ENCODE measurements at regions not wholly inside any gene's neighbourhood (a gene's known extent, or its start where the extent isn't known, plus 50 kb on each side); places are given as distances from the start of the nearest gene placed in this dataset.

DNA sequence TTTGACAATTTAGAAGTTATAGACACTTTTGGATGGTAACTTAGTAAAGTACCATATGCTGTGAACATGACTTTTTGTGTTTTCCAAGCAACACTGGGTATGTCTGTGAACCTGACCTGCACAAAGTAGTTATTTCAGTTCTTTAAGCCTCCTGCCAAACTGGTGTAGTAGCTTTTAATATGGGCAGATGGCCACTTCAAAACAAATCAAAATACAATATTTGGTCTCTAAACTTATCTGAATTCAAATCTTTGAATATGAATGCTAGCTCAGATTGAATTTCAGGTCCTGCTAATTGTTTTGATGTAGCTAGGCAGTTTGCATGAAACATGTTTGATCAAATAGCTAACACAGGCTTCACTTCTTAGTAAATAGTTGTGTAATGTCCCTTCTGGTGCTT lies 1176.7 kb upstream of the CDH9 start:
- TF ChIP-seq, protein P1, sequence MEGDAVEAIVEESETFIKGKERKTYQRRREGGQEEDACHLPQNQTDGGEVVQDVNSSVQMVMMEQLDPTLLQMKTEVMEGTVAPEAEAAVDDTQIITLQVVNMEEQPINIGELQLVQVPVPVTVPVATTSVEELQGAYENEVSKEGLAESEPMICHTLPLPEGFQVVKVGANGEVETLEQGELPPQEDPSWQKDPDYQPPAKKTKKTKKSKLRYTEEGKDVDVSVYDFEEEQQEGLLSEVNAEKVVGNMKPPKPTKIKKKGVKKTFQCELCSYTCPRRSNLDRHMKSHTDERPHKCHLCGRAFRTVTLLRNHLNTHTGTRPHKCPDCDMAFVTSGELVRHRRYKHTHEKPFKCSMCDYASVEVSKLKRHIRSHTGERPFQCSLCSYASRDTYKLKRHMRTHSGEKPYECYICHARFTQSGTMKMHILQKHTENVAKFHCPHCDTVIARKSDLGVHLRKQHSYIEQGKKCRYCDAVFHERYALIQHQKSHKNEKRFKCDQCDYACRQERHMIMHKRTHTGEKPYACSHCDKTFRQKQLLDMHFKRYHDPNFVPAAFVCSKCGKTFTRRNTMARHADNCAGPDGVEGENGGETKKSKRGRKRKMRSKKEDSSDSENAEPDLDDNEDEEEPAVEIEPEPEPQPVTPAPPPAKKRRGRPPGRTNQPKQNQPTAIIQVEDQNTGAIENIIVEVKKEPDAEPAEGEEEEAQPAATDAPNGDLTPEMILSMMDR (IDR thresholded peaks at IDR 0.05; ENCODE audit: low read depth, low read length): no peak
- TF ChIP-seq EZH2phosphoT487 (IDR thresholded peaks at IDR 0.05; ENCODE audit: low read depth): no peak

Data from OCI-LY3 (cell line).